ENCODE measurements at regions not wholly inside any gene's neighbourhood (a gene's known extent, or its start where the extent isn't known, plus 50 kb on each side); places are given as distances from the start of the nearest gene placed in this dataset.
A peak's percentile ranks its signal among the peaks of the same experiment; 100 is the strongest.

DNA sequence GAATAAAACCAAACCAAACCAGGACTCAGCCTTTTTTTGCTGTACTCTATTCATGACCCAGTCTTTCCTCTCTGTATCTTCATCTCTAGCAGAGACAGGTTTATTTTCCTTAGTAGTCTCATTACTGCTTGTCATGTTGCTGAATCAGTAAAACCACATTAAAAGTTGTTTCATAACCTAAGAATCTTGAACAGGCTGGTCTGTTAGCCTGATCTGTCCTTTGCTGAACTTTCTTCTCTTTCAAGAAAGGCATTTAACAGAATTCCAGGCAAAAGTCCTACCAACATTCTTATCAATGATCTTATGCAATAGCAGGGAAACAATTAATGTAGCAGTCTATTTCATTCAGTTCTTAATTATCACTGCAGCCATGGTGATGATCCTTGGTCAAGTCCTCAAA, 197.7 kb downstream of the CASP12 start:
- H3K9me3 ChIP-seq (ENCODE audit: control insufficient read depth, low read depth, low read length), result no peaks in the 10 kb centered on the region
- no peaks in the 10 kb centered on the region for H3K4me1 ChIP-seq (ENCODE audit: control insufficient read depth, extremely low read depth, insufficient read depth, low read length)
- FAIRE-seq (peak; percentile 5), DNase-seq (ENCODE audit: low read depth, low spot score) (no peak)
- H4K20me1 ChIP-seq (ENCODE audit: control insufficient read depth, extremely low read depth, insufficient read depth, low read length), result no peaks in the 10 kb centered on the region
- no peaks in the 10 kb centered on the region for H3K79me2 ChIP-seq (ENCODE audit: control insufficient read depth, insufficient read depth, low read length)
- H3K27me3 ChIP-seq (ENCODE audit: control insufficient read depth, extremely low read depth, insufficient read depth, low read length), result no peaks in the 10 kb centered on the region
- no peak overlapping the region for H3K27ac ChIP-seq (ENCODE audit: control insufficient read depth, insufficient read depth, low read length)
- H3K36me3 ChIP-seq (ENCODE audit: control insufficient read depth in 2 of 2, extremely low read depth in 1 of 2, insufficient read depth in 2 of 2, low read length in 2 of 2), result no peaks in the 10 kb centered on the region
- H2AFZ ChIP-seq (ENCODE audit: control insufficient read depth, low read length), result no peak overlapping the region
- H3K4me2 ChIP-seq (ENCODE audit: control insufficient read depth, extremely low read depth, insufficient read depth, low read depth, low read length), result no peak overlapping the region
- no peak overlapping the region for H3K4me3 ChIP-seq (ENCODE audit: control insufficient read depth in 2 of 3, extremely low read depth in 1 of 3, insufficient read depth in 2 of 3, low read depth in 1 of 3, low read length in 3 of 3)
- no peak overlapping the region for H3K9ac ChIP-seq (ENCODE audit: control insufficient read depth, extremely low read depth, insufficient read depth, low read length)
- H3K9me1 ChIP-seq (ENCODE audit: control insufficient read depth, extremely low read depth, insufficient read depth, low read length), result no peaks in the 10 kb centered on the region
- dilution Hi-C loops (cut with MboI; ENCODE audit: extremely low pct_ligation_motif_present, low sequenced_read_pairs), result no loop called here
- no peak for TF ChIP-seq EZH2 (IDR thresholded peaks at IDR 0.05; ENCODE audit: low read length)
- TF ChIP-seq, protein P1, sequence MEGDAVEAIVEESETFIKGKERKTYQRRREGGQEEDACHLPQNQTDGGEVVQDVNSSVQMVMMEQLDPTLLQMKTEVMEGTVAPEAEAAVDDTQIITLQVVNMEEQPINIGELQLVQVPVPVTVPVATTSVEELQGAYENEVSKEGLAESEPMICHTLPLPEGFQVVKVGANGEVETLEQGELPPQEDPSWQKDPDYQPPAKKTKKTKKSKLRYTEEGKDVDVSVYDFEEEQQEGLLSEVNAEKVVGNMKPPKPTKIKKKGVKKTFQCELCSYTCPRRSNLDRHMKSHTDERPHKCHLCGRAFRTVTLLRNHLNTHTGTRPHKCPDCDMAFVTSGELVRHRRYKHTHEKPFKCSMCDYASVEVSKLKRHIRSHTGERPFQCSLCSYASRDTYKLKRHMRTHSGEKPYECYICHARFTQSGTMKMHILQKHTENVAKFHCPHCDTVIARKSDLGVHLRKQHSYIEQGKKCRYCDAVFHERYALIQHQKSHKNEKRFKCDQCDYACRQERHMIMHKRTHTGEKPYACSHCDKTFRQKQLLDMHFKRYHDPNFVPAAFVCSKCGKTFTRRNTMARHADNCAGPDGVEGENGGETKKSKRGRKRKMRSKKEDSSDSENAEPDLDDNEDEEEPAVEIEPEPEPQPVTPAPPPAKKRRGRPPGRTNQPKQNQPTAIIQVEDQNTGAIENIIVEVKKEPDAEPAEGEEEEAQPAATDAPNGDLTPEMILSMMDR (optimal IDR thresholded peaks at IDR 0.05 in 1 of 3, IDR thresholded peaks at IDR 0.05 in 1 of 3, conservative IDR thresholded peaks at IDR 0.05 in 1 of 3; ENCODE audit: extremely low read depth in 1 of 3, insufficient read depth in 2 of 3, low read length in 3 of 3), result no peak

DNA sequence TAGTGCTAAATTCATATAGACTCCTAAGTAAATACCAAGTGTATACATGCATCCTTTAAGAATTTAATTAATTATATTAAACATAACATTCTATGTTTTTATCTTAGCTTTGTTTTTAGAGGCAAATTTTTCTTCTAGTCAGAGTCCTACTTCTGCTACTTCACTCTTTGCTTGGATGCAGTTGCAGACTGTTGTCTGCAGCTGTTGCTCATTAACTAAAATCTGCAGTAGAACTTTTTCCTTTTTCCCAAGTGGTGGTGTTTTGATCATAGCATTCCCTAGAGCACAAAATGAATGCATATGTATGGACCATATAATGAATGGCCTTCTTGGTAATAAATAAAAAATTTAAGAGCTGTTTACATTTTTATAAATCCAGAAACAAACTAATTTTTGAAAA, 198.3 kb downstream of the CASP12 start:
- Histone ChIP-seq H3K27ac (ENCODE audit: control insufficient read depth, insufficient read depth, low read length) (no peak overlapping the region), H3K9me3 (ENCODE audit: control insufficient read depth, low read depth, low read length) (no peaks in the 10 kb centered on the region), H4K20me1 (ENCODE audit: control insufficient read depth, extremely low read depth, insufficient read depth, low read length) (no peaks in the 10 kb centered on the region), H3K4me1 (ENCODE audit: control insufficient read depth, extremely low read depth, insufficient read depth, low read length) (no peaks in the 10 kb centered on the region), H3K79me2 (ENCODE audit: control insufficient read depth, insufficient read depth, low read length) (no peaks in the 10 kb centered on the region), H3K36me3 (ENCODE audit: control insufficient read depth in 2 of 2, extremely low read depth in 1 of 2, insufficient read depth in 2 of 2, low read length in 2 of 2) (no peaks in the 10 kb centered on the region), H3K9ac (ENCODE audit: control insufficient read depth, extremely low read depth, insufficient read depth, low read length) (no peak overlapping the region), H3K4me2 (ENCODE audit: control insufficient read depth, extremely low read depth, insufficient read depth, low read depth, low read length) (no peak overlapping the region), H2AFZ (ENCODE audit: control insufficient read depth, low read length) (no peak overlapping the region), H3K27me3 (ENCODE audit: control insufficient read depth, extremely low read depth, insufficient read depth, low read length) (no peaks in the 10 kb centered on the region), H3K9me1 (ENCODE audit: control insufficient read depth, extremely low read depth, insufficient read depth, low read length) (no peaks in the 10 kb centered on the region), H3K4me3 (ENCODE audit: control insufficient read depth in 2 of 3, extremely low read depth in 1 of 3, insufficient read depth in 2 of 3, low read depth in 1 of 3, low read length in 3 of 3) (no peak overlapping the region)
- no peak for FAIRE-seq
- no peak for DNase-seq (ENCODE audit: low read depth, low spot score)
- TF ChIP-seq EZH2 (IDR thresholded peaks at IDR 0.05; ENCODE audit: low read length), result no peak
- TF ChIP-seq, protein P1 (optimal IDR thresholded peaks at IDR 0.05 in 1 of 3, IDR thresholded peaks at IDR 0.05 in 1 of 3, conservative IDR thresholded peaks at IDR 0.05 in 1 of 3; ENCODE audit: extremely low read depth in 1 of 3, insufficient read depth in 2 of 3, low read length in 3 of 3), result no peak
- dilution Hi-C loops (cut with MboI; ENCODE audit: extremely low pct_ligation_motif_present, low sequenced_read_pairs), result no loop called here
